ENCODE measurements at regions not wholly inside any gene's neighbourhood (a gene's known extent, or its start where the extent isn't known, plus 50 kb on each side); places are given as distances from the start of the nearest gene placed in this dataset.
A peak's percentile ranks its signal among the peaks of the same experiment; 100 is the strongest.

- DNase-seq: peak; percentile 12
Observed at GRCh38 chr2:236858661-236859060, 227.0 kb upstream of the COPS8 start.

DNA sequence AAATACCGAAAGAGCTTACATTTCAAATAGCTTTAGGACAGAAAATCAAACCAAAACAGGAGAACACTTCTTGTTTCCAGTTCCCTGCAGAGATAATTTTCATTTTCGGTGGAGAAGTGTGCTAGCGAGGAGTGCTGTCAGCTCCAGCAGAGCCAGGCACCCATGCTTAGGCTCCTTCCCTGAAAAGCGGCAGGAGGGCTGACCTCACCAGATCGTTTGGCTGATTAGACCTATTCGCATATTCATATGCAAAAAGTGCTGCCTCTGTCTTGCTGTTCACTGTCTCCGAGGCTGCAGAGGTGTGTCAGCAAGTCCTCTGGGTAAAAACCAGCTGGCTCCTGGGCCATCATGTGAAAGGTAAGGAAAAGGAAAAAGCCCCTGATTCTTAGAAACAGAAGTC, 225.8 kb upstream of the COPS8 start:
- peak; percentile 20 for DNase-seq

DNA sequence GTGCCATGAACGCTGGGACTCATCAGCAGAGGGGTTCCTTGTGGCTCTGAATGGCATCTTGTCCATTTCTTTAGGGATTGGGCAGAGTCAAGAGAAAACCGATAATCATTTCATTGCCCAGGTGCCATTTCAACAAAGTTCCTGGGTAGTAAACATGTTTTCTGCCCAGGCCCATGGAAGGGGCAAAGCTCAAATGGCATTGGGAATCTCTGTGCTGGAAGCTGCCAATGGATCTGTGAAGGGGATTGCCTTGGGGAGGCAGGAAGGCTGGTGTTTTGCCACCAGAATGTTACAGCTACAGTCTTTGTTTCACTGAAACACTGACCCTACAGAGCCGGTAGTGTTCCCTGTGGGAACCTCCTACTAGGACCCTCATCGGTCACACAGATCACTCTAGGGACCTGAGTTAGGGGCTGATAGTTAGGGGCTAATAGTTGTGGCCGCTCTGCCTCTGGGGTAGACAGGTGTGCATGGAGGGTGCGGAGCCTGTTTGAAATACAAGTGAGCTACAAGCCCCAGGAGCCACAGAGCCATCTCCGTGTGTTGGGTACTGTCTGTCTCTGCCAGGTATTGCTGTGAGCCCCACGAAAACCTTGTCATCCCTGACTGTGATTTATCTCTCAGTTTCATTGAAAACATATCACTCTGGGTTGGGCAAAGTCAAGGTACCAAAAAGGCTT, 224.4 kb upstream of the COPS8 start:
- peak; percentile 28 for DNase-seq

DNA sequence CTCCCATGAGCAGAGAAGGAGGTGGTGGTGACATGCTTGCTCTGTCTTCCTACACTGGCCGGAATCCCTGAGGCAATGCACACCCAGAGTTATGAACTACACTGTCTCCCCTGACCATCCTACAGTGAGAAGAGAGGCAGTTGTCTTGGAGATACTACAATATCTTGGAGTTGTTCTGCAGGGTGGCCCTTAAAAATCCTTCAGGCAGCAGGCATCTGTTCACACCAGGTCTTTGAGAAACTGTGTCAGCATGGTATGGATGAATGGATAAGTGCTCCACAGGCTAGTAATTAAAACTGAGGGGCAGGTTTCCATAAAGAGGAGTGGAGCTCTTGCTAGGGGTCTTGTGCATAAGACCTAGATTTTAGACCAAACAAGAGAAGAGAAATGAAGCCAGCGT, 223.7 kb upstream of the COPS8 start:
- no peak for DNase-seq

DNA sequence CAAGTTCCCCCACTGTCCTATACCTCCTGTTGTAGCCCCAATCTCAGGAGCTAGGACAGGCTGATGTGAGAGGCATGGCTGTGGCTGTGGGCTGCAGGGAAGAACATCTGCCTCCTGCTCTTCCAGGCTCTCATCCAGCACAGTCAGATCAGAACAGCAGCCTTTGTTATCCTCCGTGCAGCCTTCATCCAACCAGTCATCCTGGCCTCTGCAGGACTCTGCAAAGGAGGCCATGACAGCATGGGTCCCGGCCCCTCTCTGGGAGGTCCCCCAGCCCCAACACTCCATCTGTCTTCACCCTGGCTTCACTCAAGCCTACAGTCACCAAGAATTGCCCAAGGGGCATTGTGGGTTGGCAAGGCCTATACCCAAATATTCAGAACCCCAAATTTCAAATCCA, 223.2 kb upstream of the COPS8 start:
- DNase-seq: peak; percentile 13

GRCh38 chr2:236862961-236863728, 222.5 kb upstream of the COPS8 start:
- DNase-seq: peak; percentile 7

- peak; percentile 23 for DNase-seq
Observed at GRCh38 chr2:236863729-236864126, 222.0 kb upstream of the COPS8 start.

- peak; percentile 12 for DNase-seq
Observed at GRCh38 chr2:236865052-236865451, 220.6 kb upstream of the COPS8 start.

DNA sequence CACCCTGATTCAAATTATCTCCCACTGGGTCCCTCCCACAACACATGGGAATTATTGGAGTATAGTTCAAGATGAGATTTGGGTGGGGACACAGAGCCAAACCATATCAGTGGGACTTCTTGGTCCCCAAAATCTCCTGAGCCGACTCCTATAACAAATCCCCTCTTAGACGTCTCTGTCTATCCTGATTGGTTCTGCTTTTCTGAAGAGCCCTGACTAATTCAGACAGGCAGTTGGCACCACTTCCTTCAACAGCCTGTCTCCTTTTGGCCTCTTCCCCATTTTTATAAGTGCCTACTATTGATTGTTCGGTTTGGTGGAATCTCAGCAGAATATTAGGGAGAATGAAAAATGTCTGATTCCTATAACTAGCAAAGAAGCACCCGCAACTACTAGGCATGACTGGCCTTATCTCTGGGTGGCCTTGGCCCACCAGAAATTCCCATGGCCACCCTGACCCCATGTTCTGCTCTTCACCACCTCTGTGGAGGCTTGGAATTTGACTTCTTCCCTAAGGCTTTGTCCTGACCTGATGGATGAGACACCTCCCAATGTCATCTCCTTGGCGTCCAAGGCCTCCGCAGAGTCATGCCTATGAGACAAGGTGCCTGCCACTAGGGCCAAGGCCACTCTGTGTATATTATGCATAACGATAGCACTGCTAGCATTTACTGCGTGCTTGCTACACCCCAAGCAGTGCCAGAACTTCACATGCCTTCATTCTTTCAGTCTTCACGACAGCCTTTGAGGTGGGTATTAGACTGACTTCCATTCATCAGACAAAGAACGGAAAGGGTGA, 218.9 kb upstream of the COPS8 start:
- DNase-seq: peak; percentile 10

- DNase-seq: peak; percentile 18
Observed at GRCh38 chr2:236867441-236868260, 218.0 kb upstream of the COPS8 start.

DNA sequence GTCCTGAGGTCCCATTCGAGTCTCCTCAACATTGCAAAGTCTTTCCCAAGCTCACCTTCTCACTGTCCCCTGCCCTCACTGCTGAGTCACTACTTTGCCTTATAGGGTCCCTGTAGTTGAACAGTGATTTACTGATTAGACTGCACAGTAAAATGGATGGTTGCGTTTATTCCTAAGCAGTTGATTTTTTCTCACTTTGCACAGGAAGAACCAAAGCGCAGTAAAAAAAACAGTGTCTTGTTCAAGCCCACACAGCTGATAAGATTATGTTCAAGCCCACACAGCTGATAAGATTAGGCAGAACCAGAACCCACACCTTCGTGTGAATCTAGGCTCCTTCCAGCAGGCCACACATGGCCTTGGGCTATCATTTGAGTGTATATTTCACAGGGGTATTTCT, 215.3 kb upstream of the COPS8 start:
- DNase-seq: peak; percentile 6

DNA sequence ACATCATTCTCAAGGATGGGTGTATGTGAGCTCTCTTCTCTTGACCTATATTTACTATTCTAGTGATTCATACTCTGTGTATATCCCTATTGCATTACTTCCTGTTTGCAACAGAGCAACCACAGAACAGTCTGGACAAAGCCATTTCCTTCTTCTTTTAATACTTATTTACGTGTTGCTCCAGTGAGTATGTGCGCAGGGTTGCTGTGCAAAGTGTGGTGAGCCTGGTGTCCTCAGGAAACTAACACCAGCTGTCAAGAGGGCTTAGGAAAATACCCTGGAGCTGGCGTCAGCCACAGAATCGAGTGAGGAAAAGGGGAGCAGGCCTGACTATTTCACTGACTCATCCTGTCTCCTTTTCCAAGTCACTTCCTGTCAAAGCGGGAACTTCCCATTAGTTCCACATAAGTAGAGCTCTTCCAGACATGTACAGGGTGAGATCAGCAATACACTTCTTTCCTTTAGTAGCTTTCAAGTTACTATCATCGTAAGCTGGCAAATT, 214.1 kb upstream of the COPS8 start:
- no peak for DNase-seq

- DNase-seq: no peak
Observed at GRCh38 chr2:236872015-236872414, 213.7 kb upstream of the COPS8 start.

DNA sequence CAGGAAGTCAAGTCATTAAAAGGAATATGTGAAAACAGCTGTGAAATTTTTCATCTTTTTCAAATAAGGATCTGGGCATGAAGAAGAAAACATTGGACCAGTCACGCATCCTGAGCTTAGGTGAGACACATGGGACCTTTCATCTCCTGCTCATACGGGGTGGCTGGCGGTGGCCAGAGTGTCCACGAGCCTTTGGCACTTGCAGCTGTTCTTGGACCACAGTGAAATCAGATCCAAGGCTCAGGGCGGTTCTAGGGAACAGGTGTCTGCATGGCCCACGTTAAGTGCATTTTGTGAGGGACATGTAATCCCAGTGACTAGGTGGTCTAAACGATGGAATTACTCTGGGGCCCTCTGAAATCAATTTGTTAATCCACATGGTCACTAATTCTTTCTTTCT, 212.7 kb upstream of the COPS8 start:
- DNase-seq: no peak

GRCh38 chr2:236873636-236874035, 212.1 kb upstream of the COPS8 start:
- DNase-seq: no peak

DNA sequence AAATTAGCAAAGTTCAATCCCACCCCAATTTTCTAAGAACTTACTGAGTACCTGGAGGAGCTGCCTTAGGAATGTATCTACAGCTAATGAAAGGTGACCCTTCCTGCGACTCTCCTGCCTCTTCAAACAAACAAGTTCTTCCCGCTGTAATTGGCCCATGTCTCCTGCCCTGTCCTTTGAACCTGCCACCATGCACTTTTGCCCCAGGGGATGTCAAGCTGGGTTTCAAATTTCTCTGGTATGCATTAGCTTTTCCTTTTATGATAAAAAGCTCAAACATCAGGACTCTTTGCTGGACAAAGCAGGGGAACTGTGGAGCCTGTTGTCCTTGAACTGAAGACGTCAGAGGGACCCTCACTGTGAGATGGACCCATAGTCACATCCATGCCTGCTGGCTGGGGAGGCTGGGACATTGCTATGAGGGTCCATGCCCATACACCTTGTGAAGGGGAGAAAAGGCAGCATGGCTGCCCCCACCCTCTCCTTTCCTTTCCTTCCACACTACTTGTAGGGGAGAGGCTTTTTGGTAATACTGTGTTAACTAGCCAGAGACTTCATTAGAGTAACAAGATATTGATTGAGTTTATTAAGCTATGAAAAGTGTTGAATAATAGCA, 210.7 kb upstream of the COPS8 start:
- DNase-seq: no peak

DNA sequence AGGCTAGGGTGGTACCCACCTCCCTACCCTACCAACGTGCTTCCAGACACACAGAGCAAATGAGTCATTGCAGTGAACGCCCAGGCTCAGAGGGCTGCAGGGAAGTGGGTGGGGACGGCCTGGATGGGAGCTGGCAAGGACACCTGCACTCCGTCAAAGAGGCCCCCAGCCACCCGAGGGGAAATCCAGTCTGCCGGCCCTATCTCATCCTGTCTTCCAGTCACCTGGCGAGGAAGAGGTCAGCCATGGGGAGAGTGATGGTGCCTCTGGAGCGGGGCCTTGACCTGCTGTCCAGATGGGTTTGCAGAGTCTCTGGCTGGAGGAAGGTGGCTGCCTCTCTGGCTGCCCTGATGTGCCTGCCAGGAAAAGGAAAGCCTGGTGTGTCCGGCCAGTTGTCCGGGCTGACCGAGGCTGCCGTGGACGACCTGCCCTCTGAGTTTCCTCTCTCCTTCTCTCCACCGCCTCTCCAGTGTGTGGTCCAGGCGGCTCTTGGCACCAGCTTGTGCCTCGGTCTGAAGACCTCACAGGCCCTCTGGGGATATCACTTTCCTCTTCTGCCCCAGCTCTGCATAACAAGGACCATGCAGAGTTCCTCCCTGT, 209.7 kb upstream of the COPS8 start:
- no peak for DNase-seq

- DNase-seq: no peak
Observed at GRCh38 chr2:236876642-236877041, 209.0 kb upstream of the COPS8 start.

DNA sequence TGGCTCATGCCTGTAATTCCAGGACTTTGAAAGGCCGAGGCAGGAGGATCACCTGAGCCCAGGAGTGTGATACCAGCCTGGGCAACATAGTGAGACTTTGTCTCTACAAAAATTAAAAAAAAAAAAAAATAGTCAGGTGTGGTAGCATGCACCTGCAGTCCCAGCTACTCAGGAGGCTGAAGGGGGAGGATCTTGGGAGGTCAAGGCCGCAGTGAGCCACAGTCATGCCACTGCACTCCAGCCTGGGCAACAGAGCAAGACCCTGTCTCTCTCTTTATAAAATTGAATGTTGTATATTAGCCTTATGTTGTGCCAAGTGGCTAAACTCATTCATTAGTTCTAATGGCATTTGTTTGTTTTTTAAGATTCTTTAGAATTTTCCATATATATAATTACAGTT, 207.7 kb upstream of the COPS8 start:
- no peak for DNase-seq

- no peak for DNase-seq
Observed at GRCh38 chr2:236879416-236879963, 206.2 kb upstream of the COPS8 start.

DNA sequence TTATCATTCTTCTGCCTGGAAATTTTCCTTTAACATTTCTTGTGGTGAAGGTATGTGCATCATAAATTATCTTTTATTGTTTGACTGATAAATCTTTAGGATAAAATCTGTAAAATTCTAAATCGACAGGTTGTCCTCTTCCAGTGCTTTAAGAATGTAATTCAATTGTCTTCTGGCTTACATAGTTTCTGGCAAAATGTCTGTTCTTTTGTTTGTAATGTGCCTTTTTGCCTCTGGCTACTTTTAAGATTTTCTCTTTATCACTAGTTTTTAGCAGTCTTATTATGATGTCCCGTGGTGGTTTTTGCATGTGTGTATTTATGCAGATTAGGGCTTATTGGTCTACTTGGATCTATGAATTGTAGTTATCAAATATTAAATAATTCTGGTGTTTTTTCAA, 203.6 kb upstream of the COPS8 start:
- DNase-seq: no peak

Data from activated CD8-positive, alpha-beta memory T cell treated with anti-CD3 and anti-CD28 coated beads, Interleukin-2, amount 50 U/mL, for 48 hours (primary cell).